ENCODE measurements at regions not wholly inside any gene's neighbourhood (a gene's known extent, or its start where the extent isn't known, plus 50 kb on each side); places are given as distances from the start of the nearest gene placed in this dataset.

DNA sequence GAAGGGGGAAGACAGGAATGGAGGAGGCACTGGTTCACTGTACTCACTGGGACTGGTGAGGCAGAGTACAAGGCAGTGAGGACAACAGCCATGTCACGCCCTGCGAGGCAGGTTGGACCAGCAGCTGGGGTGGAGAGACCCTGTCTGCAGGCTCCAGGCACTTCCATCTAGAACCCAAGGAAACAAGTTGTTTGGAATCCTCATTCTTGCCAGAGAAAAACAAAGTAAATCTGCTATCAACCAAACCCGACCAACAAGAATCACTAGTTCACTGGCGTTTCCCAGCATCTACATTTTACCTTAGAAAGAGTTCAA lies 98.5 kb upstream of the CDYL start:
- H3K4me1 ChIP-seq = no peaks in the 10 kb centered on the region
- H3K9me3 ChIP-seq = no peaks in the 10 kb centered on the region
- H3K4me3 ChIP-seq = no peak overlapping the region
- H3K27me3 ChIP-seq = no peaks in the 10 kb centered on the region
- WGBS, 2 donors = 84 to 86% methylated on average over 4 of the region's 4 CpGs
- no peak for DNase-seq
- H3K36me3 ChIP-seq = no peaks in the 10 kb centered on the region
- intact Hi-C loops (cut with DNase I) = no loop called here
- H3K27ac ChIP-seq = no peak overlapping the region
- TF ChIP-seq EP300 (IDR thresholded peaks at IDR 0.05) = no peak
- no peak for TF ChIP-seq POLR2A (IDR thresholded peaks at IDR 0.05)
- no peak for TF ChIP-seq POLR2AphosphoS5 (IDR thresholded peaks at IDR 0.05)
- TF ChIP-seq, protein P1, sequence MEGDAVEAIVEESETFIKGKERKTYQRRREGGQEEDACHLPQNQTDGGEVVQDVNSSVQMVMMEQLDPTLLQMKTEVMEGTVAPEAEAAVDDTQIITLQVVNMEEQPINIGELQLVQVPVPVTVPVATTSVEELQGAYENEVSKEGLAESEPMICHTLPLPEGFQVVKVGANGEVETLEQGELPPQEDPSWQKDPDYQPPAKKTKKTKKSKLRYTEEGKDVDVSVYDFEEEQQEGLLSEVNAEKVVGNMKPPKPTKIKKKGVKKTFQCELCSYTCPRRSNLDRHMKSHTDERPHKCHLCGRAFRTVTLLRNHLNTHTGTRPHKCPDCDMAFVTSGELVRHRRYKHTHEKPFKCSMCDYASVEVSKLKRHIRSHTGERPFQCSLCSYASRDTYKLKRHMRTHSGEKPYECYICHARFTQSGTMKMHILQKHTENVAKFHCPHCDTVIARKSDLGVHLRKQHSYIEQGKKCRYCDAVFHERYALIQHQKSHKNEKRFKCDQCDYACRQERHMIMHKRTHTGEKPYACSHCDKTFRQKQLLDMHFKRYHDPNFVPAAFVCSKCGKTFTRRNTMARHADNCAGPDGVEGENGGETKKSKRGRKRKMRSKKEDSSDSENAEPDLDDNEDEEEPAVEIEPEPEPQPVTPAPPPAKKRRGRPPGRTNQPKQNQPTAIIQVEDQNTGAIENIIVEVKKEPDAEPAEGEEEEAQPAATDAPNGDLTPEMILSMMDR (IDR thresholded peaks at IDR 0.05) = no peak

DNA sequence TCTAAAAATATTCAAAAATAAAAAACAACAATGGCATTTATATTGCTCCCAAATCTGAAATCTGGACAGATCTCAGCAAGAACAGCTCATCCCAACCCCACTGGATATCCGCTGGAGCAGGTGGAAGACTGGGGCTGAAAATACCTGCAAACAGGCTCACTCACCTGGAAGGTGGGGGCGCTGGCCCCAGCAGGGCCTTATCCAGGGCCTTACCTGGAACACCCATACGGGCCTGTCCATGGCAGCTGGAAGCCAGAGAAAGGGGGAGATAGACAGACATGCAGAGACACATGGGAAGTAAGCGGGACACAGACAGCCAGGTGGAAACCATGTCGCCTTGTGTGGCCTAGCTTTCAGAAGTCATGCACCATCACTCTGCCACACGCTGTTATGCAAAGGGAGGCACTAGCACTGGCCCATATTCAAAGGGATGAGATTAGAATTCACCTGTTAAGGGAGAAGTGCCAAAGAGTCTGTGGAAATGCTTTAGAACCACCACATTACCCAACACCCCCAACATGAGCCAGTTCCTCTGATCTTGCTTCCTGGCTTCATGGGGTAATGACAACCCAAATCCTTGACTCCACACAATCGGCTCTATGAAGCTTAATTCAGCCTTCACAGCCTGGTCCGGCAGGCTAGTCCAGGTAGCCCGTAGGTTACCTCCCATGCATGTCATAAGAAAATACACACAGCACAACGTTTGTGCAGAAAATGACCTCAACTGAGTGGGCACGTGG lies 99.0 kb upstream of the CDYL start:
- DNase-seq = no peak
- no peaks in the 10 kb centered on the region for H3K36me3 ChIP-seq
- 90 to 91% methylated on average over 11 of the region's 11 CpGs for WGBS, 2 donors
- H3K27ac ChIP-seq = no peak overlapping the region
- H3K27me3 ChIP-seq = no peaks in the 10 kb centered on the region
- intact Hi-C loops (cut with DNase I) = no loop called here
- no peaks in the 10 kb centered on the region for H3K9me3 ChIP-seq
- no peak overlapping the region for H3K4me3 ChIP-seq
- H3K4me1 ChIP-seq = no peaks in the 10 kb centered on the region
- TF ChIP-seq POLR2A (IDR thresholded peaks at IDR 0.05) (no peak), EP300 (IDR thresholded peaks at IDR 0.05) (no peak), POLR2AphosphoS5 (IDR thresholded peaks at IDR 0.05) (no peak)
- TF ChIP-seq, protein P1 (IDR thresholded peaks at IDR 0.05) = no peak

DNA sequence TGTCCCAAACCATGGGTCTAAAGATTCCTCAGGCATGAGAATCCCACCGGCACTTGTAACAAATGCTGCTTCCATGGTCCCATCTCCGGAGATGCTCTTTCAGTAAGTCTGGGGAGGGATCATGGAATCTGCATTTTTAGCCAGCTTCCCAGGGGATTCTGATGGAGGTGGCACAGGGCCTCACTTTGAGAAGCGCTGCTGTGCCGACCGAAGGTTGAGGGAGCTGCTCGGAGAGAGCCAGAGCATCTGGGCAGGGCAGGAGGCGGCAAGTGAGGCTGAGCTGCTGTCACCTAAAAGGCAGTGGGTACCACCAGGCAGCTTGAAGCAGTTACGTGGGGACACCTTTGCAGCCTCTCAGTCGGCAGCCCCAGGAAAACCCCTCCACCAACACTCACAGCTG lies 100.2 kb upstream of the CDYL start:
- Histone ChIP-seq H3K36me3 (no peaks in the 10 kb centered on the region), H3K27ac (no peak overlapping the region), H3K4me3 (no peak overlapping the region), H3K4me1 (no peaks in the 10 kb centered on the region), H3K9me3 (no peaks in the 10 kb centered on the region), H3K27me3 (no peaks in the 10 kb centered on the region)
- TF ChIP-seq, protein P1 (IDR thresholded peaks at IDR 0.05) = no peak
- TF ChIP-seq EP300 (IDR thresholded peaks at IDR 0.05) = no peak
- TF ChIP-seq POLR2A (IDR thresholded peaks at IDR 0.05) = no peak
- TF ChIP-seq POLR2AphosphoS5 (IDR thresholded peaks at IDR 0.05) = no peak
- intact Hi-C loops (cut with DNase I) = no loop called here
- DNase-seq = no peak
- WGBS, 2 donors = 91 to 93% methylated on average over 9 of the region's 9 CpGs

DNA sequence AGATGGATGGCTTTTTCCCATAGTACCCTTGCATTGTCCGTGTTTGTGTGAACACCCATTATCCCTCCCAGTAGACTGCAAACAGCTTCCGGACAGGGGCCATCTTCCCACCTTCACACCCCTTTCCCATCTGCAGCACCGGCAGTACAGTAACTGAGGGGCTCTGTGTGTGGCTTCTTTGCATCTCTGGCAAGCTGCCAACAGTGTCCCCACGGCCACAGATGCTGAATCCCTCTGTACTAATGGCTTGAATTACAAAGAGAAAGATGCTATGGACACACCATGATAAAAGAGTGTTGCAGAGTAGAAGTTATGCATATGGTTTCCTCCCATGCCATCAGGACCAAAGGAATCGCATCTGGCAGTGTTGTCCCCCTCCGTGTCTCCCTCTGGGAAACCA lies 101.1 kb upstream of the CDYL start:
- Histone ChIP-seq H3K9me3 (no peaks in the 10 kb centered on the region), H3K36me3 (no peaks in the 10 kb centered on the region), H3K27me3 (no peaks in the 10 kb centered on the region), H3K4me3 (no peak overlapping the region), H3K4me1 (no peaks in the 10 kb centered on the region), H3K27ac (no peak overlapping the region)
- intact Hi-C loops (cut with DNase I) = no loop called here
- no peak for DNase-seq
- 78 to 79% methylated on average over 6 of the region's 6 CpGs for WGBS, 2 donors
- TF ChIP-seq POLR2A (IDR thresholded peaks at IDR 0.05) (no peak), POLR2AphosphoS5 (IDR thresholded peaks at IDR 0.05) (no peak), EP300 (IDR thresholded peaks at IDR 0.05) (no peak)
- TF ChIP-seq, protein P1 (IDR thresholded peaks at IDR 0.05) = no peak

DNA sequence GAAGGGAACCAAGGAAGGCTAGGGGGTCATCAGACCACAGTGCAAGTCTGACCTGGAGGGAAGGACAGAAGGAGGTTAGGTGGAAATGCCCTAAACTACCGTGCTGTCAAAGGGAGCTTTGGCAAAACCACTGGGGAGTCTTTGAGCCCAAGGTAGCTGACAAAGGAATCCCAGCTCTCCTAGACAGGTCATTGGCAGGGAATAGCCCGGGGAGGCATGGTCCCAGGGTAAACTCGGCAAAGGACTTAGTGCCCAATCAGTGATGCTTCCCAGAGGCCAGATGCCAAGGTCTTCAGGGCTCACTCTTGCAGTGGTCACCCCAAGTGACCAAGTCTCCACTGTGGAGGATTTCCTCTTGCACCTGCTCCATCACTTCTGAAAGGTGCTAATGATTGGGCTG lies 102.3 kb upstream of the CDYL start:
- no peaks in the 10 kb centered on the region for H3K9me3 ChIP-seq
- no peaks in the 10 kb centered on the region for H3K36me3 ChIP-seq
- no peak for DNase-seq
- TF ChIP-seq POLR2AphosphoS5 (IDR thresholded peaks at IDR 0.05) (no peak), POLR2A (IDR thresholded peaks at IDR 0.05) (no peak), EP300 (IDR thresholded peaks at IDR 0.05) (no peak)
- TF ChIP-seq, protein P1 (IDR thresholded peaks at IDR 0.05) = no peak
- intact Hi-C loops (cut with DNase I) = no loop called here
- no peak overlapping the region for H3K27ac ChIP-seq
- H3K27me3 ChIP-seq = no peaks in the 10 kb centered on the region
- WGBS, 2 donors = 86 to 88% methylated on average over 3 of the region's 3 CpGs
- no peak overlapping the region for H3K4me3 ChIP-seq
- H3K4me1 ChIP-seq = no peaks in the 10 kb centered on the region

Data from sigmoid colon (tissue), 6 donors.